HAP-1 (cell line): ENCODE measurements at regions not wholly inside any gene's neighbourhood (a gene's known extent, or its start where the extent isn't known, plus 50 kb on each side); places are given as distances from the start of the nearest gene placed in this dataset.
"Not testable (repeated sequence)": the region's sequence is repeated elsewhere in the genome, so short reads cannot be mapped to it uniquely, and the experiment has no call there.

Experiments used
- DNase-seq, 2 experiments: peaks; one replicate each; pipeline ENCODE4 v3.0.0-alpha.2; 2016 to 2020; ENCODE audit warnings: low spot score in 2 of 2
- H3K27me3 ChIP-seq: fragments of 250-450 bp; sonication (Bioruptor Pico); 2 replicates; pipeline ENCODE4 v1.5.1; 2020; ENCODE audit warnings: low read depth, mild to moderate bottlenecking, moderate library complexity
- H3K36me3 ChIP-seq: fragments of 250-450 bp; sonication (Bioruptor Pico); replicated peaks from 2 replicates; pipeline ENCODE4 v1.5.1; 2020; ENCODE audit warnings: mild to moderate bottlenecking
- H3K4me1 ChIP-seq: fragments of 250-450 bp; sonication (Bioruptor Pico); 2 replicates; pipeline ENCODE4 v1.5.1; 2020; ENCODE audit warnings: mild to moderate bottlenecking
- H3K4me3 ChIP-seq: fragments of 250-450 bp; sonication (Bioruptor Pico); 2 replicates; pipeline ENCODE4 v1.5.1; 2020; ENCODE audit warnings: mild to moderate bottlenecking, moderate library complexity
- H3K9me3 ChIP-seq: fragments of 250-450 bp; sonication (Bioruptor Pico); 2 replicates; pipeline ENCODE4 v1.5.1; 2020; ENCODE audit warnings: mild to moderate bottlenecking, moderate library complexity
- in situ Hi-C: fragments of 300-500 bp; cut with MboI; formaldehyde crosslinking; loops from 3 replicates; pipeline ENCODE4 v1.14.3; 2020; ENCODE audit warnings: low sequenced_read_pairs, inconsistent platforms, mixed read lengths

- no peaks in the 10 kb centered on the region for H3K4me1 ChIP-seq
- no peaks in the 10 kb centered on the region for H3K9me3 ChIP-seq
- no peaks in the 10 kb centered on the region for H3K27me3 ChIP-seq
- no peaks in the 10 kb centered on the region for H3K36me3 ChIP-seq
- in situ Hi-C loops: no loop called here
- H3K4me3 ChIP-seq: no peak overlapping the region
- no peak for DNase-seq
Measured at GRCh38 chr6:134551245-134551960, 233.5 kb upstream of the SGK1 start.

- Histone ChIP-seq H3K4me1 (no peaks in the 10 kb centered on the region), H3K27me3 (no peaks in the 10 kb centered on the region), H3K4me3 (no peak overlapping the region), H3K36me3 (no peaks in the 10 kb centered on the region), H3K9me3 (no peaks in the 10 kb centered on the region)
- in situ Hi-C loops: no loop called here
- no peak for DNase-seq
Measured at GRCh38 chr6:134550604-134551003, 232.7 kb upstream of the SGK1 start.

GRCh38 chr6:134549854-134550253, 231.9 kb upstream of the SGK1 start:
- in situ Hi-C loops: no loop called here
- H3K36me3 ChIP-seq: no peaks in the 10 kb centered on the region
- H3K4me3 ChIP-seq: no peak overlapping the region
- no peaks in the 10 kb centered on the region for H3K4me1 ChIP-seq
- H3K9me3 ChIP-seq: no peaks in the 10 kb centered on the region
- no peak for DNase-seq
- H3K27me3 ChIP-seq: no peaks in the 10 kb centered on the region

GRCh38 chr6:134546962-134547645, 229.2 kb upstream of the SGK1 start:
- no peaks in the 10 kb centered on the region for H3K4me1 ChIP-seq
- no peaks in the 10 kb centered on the region for H3K36me3 ChIP-seq
- H3K4me3 ChIP-seq: no peak overlapping the region
- no peaks in the 10 kb centered on the region for H3K27me3 ChIP-seq
- no peak for DNase-seq
- H3K9me3 ChIP-seq: no peaks in the 10 kb centered on the region
- in situ Hi-C loops: no loop called here

GRCh38 chr6:134544737-134545136, 226.8 kb upstream of the SGK1 start:
- no peak for DNase-seq
- Histone ChIP-seq H3K36me3 (no peaks in the 10 kb centered on the region), H3K4me1 (no peaks in the 10 kb centered on the region), H3K9me3 (no peaks in the 10 kb centered on the region), H3K27me3 (no peaks in the 10 kb centered on the region), H3K4me3 (no peak overlapping the region)
- in situ Hi-C loops: no loop called here

GRCh38 chr6:134543128-134543527, 225.2 kb upstream of the SGK1 start:
- DNase-seq: no peak
- Histone ChIP-seq H3K4me3 (no peak overlapping the region), H3K9me3 (no peaks in the 10 kb centered on the region), H3K36me3 (no peaks in the 10 kb centered on the region), H3K27me3 (no peaks in the 10 kb centered on the region), H3K4me1 (no peaks in the 10 kb centered on the region)
- in situ Hi-C loops: no loop called here

- H3K4me3 ChIP-seq: no peak overlapping the region
- H3K36me3 ChIP-seq: no peaks in the 10 kb centered on the region
- H3K9me3 ChIP-seq: no peaks in the 10 kb centered on the region
- DNase-seq: no peak
- H3K27me3 ChIP-seq: no peaks in the 10 kb centered on the region
- in situ Hi-C loops: no loop called here
- no peaks in the 10 kb centered on the region for H3K4me1 ChIP-seq
Measured at GRCh38 chr6:134541001-134541400, 223.1 kb upstream of the SGK1 start.

- H3K27me3 ChIP-seq: no peaks in the 10 kb centered on the region
- no peak for DNase-seq
- in situ Hi-C loops: no loop called here
Measured at GRCh38 chr6:134539865-134540323, 222.0 kb upstream of the SGK1 start.

GRCh38 chr6:134537765-134538164, 219.9 kb upstream of the SGK1 start:
- in situ Hi-C loops, DNase-seq, H3K36me3 ChIP-seq, H3K4me1 ChIP-seq, H3K9me3 ChIP-seq, H3K27me3 ChIP-seq, H3K4me3 ChIP-seq: not testable (repeated sequence)

More at GRCh38 chr6:134539865-134540323, 222.0 kb upstream of the SGK1 start:
- Histone ChIP-seq H3K4me1 (no peaks in the 10 kb centered on the region), H3K36me3 (no peaks in the 10 kb centered on the region), H3K4me3 (no peak overlapping the region), H3K9me3 (no peaks in the 10 kb centered on the region)

GRCh38 chr6:134537146-134537555, 219.2 kb upstream of the SGK1 start:
- no peak for DNase-seq
- in situ Hi-C loops: no loop called here
- Histone ChIP-seq H3K4me3 (no peak overlapping the region), H3K36me3 (no peaks in the 10 kb centered on the region), H3K4me1 (no peaks in the 10 kb centered on the region), H3K9me3 (no peaks in the 10 kb centered on the region), H3K27me3 (no peaks in the 10 kb centered on the region)

- Histone ChIP-seq H3K36me3 (no peaks in the 10 kb centered on the region), H3K27me3 (no peaks in the 10 kb centered on the region), H3K4me3 (no peak overlapping the region), H3K9me3 (no peaks in the 10 kb centered on the region), H3K4me1 (peaks cover 7% of the 10 kb centered on the region)
- in situ Hi-C loops: no loop called here
- DNase-seq: no peak
Measured at GRCh38 chr6:134535831-134536230, 217.9 kb upstream of the SGK1 start.

GRCh38 chr6:134534708-134535149, 216.8 kb upstream of the SGK1 start:
- Histone ChIP-seq H3K4me1 (peaks cover 16% of the 10 kb centered on the region), H3K27me3 (no peaks in the 10 kb centered on the region), H3K9me3 (no peaks in the 10 kb centered on the region), H3K36me3 (no peaks in the 10 kb centered on the region), H3K4me3 (no peak overlapping the region)
- in situ Hi-C loops: no loop called here
- DNase-seq: no peak

- in situ Hi-C loops: no loop called here
- no peak for DNase-seq
- Histone ChIP-seq H3K36me3 (no peaks in the 10 kb centered on the region), H3K9me3 (no peaks in the 10 kb centered on the region), H3K27me3 (no peaks in the 10 kb centered on the region), H3K4me3 (no peak overlapping the region), H3K4me1 (peaks cover 21% of the 10 kb centered on the region)
Measured at GRCh38 chr6:134533991-134534390, 216.1 kb upstream of the SGK1 start.
